ENCODE measurements at regions not wholly inside any gene's neighbourhood (a gene's known extent, or its start where the extent isn't known, plus 50 kb on each side); places are given as distances from the start of the nearest gene placed in this dataset.
A peak's percentile ranks its signal among the peaks of the same experiment; 100 is the strongest.

GRCh38 chr6:138577151-138577915 is 78.0 kb upstream of the NHSL1 start:
- DNase-seq (ENCODE audit: low spot score): no peak

GRCh38 chr6:138580040-138580439 is 80.7 kb upstream of the NHSL1 start:
- DNase-seq (ENCODE audit: low spot score): no peak

- no peak for DNase-seq (ENCODE audit: low spot score)
Measured at GRCh38 chr6:138580801-138581200, 81.5 kb upstream of the NHSL1 start.

DNA sequence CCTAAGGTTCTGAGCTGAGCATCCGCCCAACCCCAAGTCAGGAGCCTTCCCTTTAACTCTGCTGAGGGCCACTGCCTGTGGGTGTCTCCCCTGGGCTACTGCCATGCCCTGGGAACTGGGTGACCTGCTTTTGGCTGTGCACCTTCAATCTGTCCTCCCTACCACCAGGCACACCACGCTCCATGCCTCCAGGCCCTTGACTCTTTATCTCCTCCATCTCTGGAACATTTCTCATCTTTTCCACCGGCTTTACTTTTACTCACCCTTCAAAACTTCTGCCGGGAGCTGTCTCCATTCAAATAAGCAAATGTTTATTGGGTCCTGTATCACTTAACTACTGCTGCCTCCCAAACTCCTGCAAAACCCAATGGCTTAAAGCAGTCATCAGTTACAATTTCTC is 83.3 kb upstream of the NHSL1 start:
- DNase-seq (ENCODE audit: low spot score): no peak

- no peak for DNase-seq (ENCODE audit: low spot score)
Measured at GRCh38 chr6:138586638-138587037, 87.3 kb upstream of the NHSL1 start.

- peak; percentile 65 for DNase-seq (ENCODE audit: low spot score)
Measured at GRCh38 chr6:138588805-138589434, 89.6 kb upstream of the NHSL1 start.

DNA sequence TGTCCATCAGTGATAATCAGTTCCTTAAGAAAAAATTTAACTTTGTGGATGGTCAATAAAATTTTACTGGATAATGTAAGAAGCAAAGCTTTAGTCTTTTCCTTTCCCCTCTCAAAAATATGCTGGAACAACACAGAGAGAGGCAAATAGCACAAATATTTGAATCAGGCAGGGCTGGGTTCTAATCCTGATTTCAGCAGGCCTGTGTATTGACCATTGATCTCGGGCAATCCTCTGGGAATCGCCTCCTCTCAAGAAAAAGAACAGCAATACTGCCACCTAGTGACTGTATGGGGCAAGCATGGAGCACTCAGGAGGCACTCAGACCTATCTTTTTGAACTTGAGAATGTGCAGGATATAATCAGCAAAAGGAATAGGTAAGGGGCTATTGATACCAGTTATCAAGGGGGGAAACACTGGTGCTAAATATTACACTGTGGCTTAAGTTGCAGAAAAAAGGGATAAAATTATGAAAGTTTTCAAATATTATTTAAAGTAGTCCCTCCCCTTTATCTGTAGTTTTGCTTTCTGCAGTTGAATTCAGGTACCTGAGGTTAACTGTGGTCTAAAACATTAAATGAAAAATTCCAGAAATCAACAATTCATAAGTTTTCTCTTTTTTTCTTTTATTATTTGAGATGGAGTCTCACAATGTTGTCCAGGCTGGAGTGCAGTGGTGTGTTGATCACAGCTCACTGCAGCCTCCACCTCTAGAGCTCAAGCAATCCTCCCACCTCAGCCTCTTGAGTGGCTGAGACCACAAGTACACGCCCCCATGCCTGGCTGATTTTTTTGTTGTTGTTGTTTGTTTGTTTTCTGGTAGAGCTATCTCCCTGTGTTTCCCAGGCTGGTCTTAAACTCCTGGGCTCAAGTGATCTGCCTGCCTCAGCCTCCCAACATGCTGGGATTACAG is 91.8 kb upstream of the NHSL1 start:
- DNase-seq (ENCODE audit: low spot score): peak; percentile 54

DNA sequence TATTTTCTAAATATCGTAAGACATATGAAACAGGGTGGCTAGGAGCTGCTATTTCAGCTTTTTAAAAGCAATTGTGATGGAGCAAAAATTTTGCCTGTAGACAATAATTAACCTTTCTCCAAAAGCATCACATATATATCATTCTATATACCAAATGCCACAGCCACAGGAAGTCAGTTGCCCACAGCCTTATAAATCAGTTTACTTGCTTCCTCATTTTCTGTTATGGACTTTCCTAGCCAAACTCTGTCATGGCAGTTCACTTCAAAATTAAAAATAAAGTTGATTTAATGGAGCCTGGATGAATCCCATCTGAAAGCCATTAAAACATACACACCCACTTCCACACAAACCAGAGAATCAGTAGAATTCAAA is 93.4 kb upstream of the NHSL1 start:
- DNase-seq (ENCODE audit: low spot score): no peak

DNA sequence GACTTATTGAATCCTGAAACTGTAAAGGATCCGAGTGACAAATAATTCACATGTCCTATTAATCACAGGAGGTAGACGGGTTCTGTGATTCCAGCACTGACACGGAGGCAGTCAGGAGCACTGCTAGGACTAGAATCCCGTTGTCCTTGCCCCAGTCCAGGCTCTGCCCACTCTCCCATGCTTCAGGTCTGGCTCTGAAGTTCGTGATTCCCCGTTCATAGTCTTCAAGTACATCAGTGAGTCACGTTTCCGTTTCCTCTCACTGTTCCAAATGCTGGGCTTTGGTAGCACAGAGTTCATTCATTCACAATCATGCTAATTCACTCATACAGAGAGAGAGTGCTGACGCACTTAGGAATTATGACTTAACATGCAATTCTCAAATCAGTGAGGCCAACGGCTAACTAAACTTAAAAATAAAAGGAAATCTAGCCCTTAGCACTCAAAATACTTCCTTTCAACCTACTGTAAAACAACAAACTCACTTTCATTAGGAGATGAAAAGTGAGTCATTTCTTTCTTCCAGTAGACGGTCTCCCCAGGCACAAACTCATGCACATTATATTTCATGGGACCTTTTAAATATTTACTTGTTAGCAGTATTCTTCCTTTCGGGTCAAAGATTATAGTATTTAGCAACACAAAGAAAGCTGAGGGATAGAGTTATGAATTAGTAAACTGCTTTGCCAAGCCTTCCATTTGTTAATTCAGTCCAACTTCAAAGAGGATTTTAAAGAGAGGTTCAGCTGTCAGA is 94.0 kb upstream of the NHSL1 start:
- DNase-seq (ENCODE audit: low spot score): no peak

DNA sequence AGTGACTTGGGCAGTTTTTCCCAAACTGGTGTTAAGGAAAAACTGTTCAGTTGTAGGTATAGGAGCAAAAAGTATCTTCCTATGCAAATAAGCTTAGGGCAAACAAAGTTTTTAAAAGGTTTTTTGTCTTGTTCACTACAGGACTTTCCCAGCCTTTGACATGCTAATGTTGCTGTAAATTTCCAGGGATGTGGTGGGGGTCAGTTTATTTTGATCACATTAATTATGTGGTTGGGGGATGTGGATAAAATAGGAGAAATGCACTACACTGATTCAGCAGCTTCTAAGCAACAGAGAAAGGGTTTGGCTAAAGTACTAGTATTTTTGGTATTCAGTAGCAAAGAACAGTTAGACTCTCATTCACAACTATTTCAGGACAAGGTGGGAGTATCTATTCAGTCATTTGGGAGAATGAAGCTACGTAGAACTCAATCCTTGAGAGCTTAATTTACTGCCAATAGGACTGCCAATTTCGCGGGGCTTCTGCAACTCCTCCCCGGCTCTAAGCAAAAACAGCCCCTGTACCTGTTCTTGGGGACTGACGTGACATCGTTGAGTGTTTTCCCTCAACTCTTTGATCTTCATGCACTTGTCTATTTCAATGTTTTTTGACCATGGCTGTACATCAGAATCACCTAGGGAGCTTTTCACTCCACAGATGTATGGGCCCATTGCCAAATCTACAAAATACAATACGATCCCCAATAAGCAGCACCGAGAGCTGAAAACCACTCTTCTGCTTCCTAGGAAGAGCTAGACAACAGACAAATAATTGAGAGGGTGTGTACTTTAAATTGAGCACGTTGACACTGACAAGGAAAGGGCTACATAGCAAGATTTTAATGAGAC is 94.8 kb upstream of the NHSL1 start:
- no peak for DNase-seq (ENCODE audit: low spot score)

DNA sequence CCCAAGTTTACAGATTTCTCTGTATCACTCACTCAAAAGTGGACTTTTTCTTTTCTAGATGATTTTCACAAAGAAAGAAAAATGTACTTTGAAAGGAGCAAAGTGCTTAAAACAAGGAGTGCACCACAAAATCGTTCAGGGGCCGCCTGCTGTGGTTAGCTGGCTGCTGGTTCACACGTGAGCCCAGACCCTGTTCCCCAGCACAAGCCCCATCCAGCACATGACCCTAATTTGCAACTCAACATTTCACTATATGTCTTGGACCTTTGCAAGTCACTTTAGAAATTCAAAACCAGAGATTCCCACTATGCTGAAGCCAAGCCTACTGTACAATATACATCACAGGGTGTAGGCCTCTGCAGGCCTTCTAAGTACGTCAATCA is 95.5 kb upstream of the NHSL1 start:
- DNase-seq (ENCODE audit: low spot score): no peak

DNA sequence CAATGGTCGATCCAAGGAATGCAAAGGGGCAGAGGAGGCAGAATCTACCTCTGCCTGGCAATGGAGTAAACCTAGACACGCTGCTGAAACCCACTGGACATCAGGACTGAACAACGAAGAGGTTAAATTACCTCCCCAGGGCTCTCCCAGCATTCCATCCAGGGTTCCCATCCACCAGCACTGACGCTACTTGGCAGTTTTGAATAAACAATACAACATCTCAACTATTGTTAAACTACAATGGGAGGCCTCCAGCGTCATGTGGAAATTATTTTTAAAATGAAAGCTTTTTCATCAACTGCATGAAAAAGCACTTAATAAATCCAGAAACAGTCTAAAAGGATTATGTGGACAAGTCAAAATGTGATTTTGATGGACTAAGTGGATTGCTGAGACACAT is 96.8 kb upstream of the NHSL1 start:
- DNase-seq (ENCODE audit: low spot score): no peak

DNA sequence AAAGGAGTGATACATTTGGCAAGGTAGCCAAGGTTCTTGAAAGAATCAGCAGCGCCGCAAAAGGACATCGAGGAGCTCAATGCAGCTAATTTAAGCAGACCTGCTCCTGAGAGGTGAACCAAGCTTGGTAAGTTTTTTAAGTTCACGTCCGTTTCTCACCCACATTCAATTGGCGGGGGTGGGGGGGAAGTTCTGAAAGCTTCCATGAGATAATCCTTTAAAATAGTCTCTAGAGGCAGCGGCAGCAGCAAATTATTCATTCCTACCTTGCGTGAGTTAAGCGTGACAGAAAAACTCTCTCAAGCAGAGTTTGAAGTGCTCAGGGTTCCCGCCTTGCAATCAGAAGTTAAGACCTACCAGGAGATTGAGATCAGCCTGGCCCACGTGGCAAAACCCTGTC is 97.3 kb upstream of the NHSL1 start:
- no peak for DNase-seq (ENCODE audit: low spot score)

- no peak for DNase-seq (ENCODE audit: low spot score)
Measured at GRCh38 chr6:138597336-138597735, 98.0 kb upstream of the NHSL1 start.

- DNase-seq (ENCODE audit: low spot score): no peak
Measured at GRCh38 chr6:138598562-138599173, 99.4 kb upstream of the NHSL1 start.

DNA sequence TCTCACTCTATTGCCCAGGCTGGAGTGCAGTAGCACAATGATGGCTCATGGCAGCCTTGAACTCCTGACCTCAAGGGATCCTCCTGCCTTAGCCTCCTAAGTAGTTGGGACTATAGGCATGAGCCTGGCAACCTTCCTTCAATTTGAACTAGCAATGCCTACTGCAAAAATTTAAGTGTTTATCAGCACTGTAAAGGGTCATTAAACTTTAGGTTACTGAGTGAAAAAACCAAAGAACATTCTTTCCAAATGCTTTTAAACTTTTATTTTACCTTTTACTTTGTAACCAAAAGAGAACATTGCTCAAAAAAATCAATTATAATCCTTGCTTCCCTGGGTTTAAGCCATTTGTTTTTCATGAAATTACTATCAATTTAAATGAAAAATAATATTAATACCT is 101.0 kb upstream of the NHSL1 start:
- no peak for DNase-seq (ENCODE audit: low spot score)

DNA sequence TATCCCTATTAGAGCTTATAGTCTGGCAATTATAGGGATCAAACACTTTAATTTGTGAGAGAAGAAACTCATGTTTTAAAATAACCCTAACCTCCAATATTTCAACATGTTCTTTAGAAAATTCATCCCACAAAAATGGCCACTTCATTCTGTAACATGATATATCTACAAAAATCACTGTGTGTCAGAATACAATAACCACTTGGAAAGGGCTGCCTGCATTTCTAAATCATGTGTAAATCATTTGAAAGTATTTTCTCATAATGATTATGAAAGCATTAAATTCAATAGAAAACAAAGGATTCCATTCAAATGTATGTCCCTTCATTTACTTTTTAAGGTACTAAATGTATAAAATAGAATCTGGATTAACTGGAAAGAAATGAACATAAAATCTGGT is 101.4 kb upstream of the NHSL1 start:
- no peak for DNase-seq (ENCODE audit: low spot score)

DNA sequence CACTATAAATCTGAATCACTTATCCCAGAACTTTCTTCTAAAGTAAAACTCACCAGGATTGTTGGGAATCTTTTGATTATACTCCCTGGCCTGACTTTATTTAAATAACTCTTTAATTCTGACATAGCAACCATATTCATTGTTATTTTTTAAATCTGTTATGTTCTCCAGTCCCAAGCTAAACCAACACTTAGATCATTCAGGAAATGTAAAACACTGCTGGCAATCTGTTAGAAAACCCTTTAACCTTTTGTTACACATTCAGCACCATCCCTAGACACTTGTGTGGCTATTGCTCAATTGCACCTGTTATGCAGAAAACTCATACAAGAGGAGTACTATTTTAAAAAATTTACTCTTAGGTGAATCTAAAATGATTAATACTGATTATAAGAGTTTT is 101.8 kb upstream of the NHSL1 start:
- no peak for DNase-seq (ENCODE audit: low spot score)

DNA sequence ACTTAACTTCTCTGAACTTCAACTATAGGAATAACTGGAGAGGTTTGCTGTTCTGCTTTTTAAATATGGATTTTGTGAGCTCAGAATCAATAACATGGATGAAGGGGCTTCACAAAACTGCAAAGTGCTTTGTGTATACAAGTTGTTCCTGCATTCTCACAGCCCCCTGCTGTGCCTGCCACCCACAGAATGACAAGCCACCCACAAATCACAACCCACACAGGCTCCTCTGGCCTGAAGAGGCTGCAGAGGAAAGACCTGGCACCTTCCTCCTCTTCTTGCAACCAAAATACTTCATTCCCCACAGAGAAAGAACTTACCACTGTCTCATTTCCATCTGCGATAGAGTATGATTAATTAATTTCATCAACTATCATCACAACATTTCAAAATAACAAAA is 106.7 kb upstream of the NHSL1 start:
- DNase-seq (ENCODE audit: low spot score): no peak

DNA sequence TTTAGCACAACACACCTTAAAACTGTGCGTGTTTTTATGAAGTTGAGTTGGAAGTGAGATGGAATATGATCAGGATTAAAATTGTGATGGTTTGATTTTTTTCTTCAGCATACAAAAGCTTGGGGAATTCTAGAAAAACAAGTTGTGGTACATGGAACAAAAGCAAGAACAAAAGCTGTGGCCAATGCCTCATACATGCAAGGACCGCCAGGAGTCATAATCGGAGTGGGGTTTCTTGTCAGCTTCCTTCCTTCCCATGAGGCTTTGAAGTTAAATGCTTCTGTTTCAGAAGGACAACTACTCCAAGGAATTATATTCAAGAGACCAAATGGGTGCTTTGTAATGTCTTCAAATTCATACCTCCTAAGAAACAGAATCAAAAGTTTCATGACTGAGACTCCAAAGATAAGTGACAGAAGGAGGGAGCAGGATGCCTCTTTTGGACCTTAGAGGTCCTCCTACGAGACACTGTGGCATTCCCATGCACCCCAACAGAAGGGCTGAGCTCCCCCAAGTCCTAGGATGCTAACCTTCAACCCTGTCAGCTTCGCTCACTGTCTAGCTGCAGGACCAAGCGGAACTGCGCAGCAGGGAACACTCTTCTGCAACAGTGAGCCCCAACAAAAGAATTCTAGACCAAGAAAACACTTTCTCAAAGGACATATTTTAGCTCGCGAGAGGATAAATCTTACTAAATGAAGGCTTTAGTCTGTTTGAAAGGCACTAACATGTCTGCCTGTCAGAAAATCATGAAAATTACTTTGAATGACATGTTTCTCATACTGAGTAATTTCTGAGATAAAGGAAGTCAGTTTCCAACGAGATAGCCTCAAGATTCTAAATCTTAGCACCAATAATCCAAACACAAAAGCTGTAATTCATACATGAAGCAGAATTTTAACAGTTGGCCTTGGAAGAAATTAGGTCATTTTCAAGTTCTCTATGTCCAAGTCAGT is 108.5 kb upstream of the NHSL1 start:
- DNase-seq (ENCODE audit: low spot score): no peak
